DND-41 (cell line): ENCODE measurements at regions not wholly inside any gene's neighbourhood (a gene's known extent, or its start where the extent isn't known, plus 50 kb on each side); places are given as distances from the start of the nearest gene placed in this dataset.

Experiments
- ATAC-seq: fragments of 200-7000 bp; cut with Tn5 transposase; 3 replicates; pipeline ENCODE4 v1.9.1; 2021; ENCODE audit warnings: low read depth; ENCODE audit not compliant: insufficient read depth
- DNase-seq: peaks from one replicate; pipeline ENCODE4 v3.0.0-alpha.2; 2020
- H2AFZ ChIP-seq: 2 replicates; pipeline ENCODE4 v1.6.0; 2012; ENCODE audit warnings: low read depth, low read length
- H3K27ac ChIP-seq: 2 replicates; pipeline ENCODE4 v1.5.1; 2012; ENCODE audit warnings: low read length, inconsistent platforms
- H3K27me3 ChIP-seq: fragments of 200-600 bp; sonication (generic); 2 replicates; pipeline ENCODE4 v1.6.0; 2012; ENCODE audit warnings: low read length, mild to moderate bottlenecking, inconsistent platforms; ENCODE audit not compliant: insufficient read depth, poor library complexity
- H3K36me3 ChIP-seq: 2 replicates; pipeline ENCODE4 v1.5.1; 2012; ENCODE audit warnings: low read length, inconsistent platforms; ENCODE audit not compliant: insufficient read depth
- H3K4me1 ChIP-seq: 2 replicates; pipeline ENCODE4 v1.5.1; 2012; ENCODE audit warnings: mild to moderate bottlenecking, low read length; ENCODE audit not compliant: insufficient read depth
- H3K4me2 ChIP-seq: 2 replicates; pipeline ENCODE4 v1.6.0; 2012; ENCODE audit warnings: mild to moderate bottlenecking, moderate library complexity, low read length, inconsistent platforms; ENCODE audit not compliant: insufficient read depth
- H3K4me3 ChIP-seq, 2 experiments: fragments of 200-600 bp in 1 of 2; shearing (Covaris generic) in 1 of 2; 2 replicates each; pipeline ENCODE4 v1.5.1; 2012 to 2016; ENCODE audit warnings: inconsistent platforms in 2 of 2, low read length in 2 of 2, mild to moderate bottlenecking in 2 of 2, low read depth in 1 of 2, moderate library complexity in 1 of 2
- H3K79me2 ChIP-seq: 2 replicates; pipeline ENCODE4 v1.6.0; 2012; ENCODE audit warnings: low read length, inconsistent platforms; ENCODE audit not compliant: insufficient read depth
- H3K9ac ChIP-seq: 2 replicates; pipeline ENCODE4 v1.6.0; 2012; ENCODE audit warnings: low read depth, mild to moderate bottlenecking, inconsistent platforms, low read length, moderate library complexity
- H3K9me3 ChIP-seq: 2 replicates; pipeline ENCODE4 v1.5.1; 2012; ENCODE audit warnings: low read length, moderate library complexity, mild to moderate bottlenecking, inconsistent platforms; ENCODE audit not compliant: insufficient read depth, severe bottlenecking
- H4K20me1 ChIP-seq: 2 replicates; pipeline ENCODE4 v1.6.0; 2012; ENCODE audit warnings: low read length; ENCODE audit not compliant: insufficient read depth
- EZH2 ChIP-seq: IDR thresholded peaks from 3 replicates; pipeline ENCODE4 v1.6.1; 2012; ENCODE audit warnings: borderline replicate concordance, low read depth, mild to moderate bottlenecking, moderate library complexity, low read length, inconsistent platforms; ENCODE audit not compliant: severe bottlenecking
- TF ChIP-seq, protein P1 (sequence below): IDR thresholded peaks from 2 replicates; pipeline ENCODE4 v1.5.1; 2012; ENCODE audit warnings: borderline replicate concordance, low read length, moderate library complexity, mild to moderate bottlenecking; ENCODE audit not compliant: poor library complexity, severe bottlenecking; ENCODE audit errors: extremely low read depth

DNA sequence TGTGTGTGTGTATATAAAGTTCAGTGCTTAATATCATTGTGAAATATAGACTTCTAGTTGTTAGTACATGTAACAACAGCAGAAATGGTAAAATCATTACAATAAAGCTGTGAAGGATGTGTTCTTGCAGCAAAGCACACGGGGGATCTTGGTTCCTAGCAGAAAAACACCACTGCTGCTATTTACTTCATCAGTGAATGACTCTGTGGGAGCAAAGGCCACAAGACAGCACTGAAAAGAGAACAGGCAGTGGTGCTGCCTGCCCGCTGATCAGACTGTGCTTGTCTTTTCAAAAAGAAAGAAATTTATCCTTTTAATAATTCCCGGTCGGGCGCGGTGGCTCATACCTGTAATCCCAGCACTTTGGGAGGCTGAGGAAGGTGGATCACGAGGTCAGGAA lies 689.9 kb upstream of the CITED2 start:
- H3K9ac ChIP-seq: no peak overlapping the region
- H3K27me3 ChIP-seq: no peaks in the 10 kb centered on the region
- H3K4me1 ChIP-seq: no peaks in the 10 kb centered on the region
- no peaks in the 10 kb centered on the region for H3K79me2 ChIP-seq
- H2AFZ ChIP-seq: no peak overlapping the region
- TF ChIP-seq, protein P1, sequence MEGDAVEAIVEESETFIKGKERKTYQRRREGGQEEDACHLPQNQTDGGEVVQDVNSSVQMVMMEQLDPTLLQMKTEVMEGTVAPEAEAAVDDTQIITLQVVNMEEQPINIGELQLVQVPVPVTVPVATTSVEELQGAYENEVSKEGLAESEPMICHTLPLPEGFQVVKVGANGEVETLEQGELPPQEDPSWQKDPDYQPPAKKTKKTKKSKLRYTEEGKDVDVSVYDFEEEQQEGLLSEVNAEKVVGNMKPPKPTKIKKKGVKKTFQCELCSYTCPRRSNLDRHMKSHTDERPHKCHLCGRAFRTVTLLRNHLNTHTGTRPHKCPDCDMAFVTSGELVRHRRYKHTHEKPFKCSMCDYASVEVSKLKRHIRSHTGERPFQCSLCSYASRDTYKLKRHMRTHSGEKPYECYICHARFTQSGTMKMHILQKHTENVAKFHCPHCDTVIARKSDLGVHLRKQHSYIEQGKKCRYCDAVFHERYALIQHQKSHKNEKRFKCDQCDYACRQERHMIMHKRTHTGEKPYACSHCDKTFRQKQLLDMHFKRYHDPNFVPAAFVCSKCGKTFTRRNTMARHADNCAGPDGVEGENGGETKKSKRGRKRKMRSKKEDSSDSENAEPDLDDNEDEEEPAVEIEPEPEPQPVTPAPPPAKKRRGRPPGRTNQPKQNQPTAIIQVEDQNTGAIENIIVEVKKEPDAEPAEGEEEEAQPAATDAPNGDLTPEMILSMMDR: no peak
- TF ChIP-seq EZH2: no peak
- ATAC-seq (no peak), DNase-seq (no peak)
- H3K27ac ChIP-seq: no peak overlapping the region
- H3K4me2 ChIP-seq: no peak overlapping the region
- no peaks in the 10 kb centered on the region for H4K20me1 ChIP-seq
- no peaks in the 10 kb centered on the region for H3K36me3 ChIP-seq
- no peaks in the 10 kb centered on the region for H3K9me3 ChIP-seq
- H3K4me3 ChIP-seq: no peak overlapping the region

GRCh38 chr6:140063021-140063399 lies 688.6 kb upstream of the CITED2 start:
- Histone ChIP-seq H3K4me3 (no peak overlapping the region), H3K27ac (no peak overlapping the region), H3K9ac (no peak overlapping the region), H3K27me3 (no peaks in the 10 kb centered on the region), H3K36me3 (no peaks in the 10 kb centered on the region), H3K4me1 (no peaks in the 10 kb centered on the region), H3K9me3 (no peaks in the 10 kb centered on the region), H4K20me1 (no peaks in the 10 kb centered on the region), H3K4me2 (no peak overlapping the region), H2AFZ (no peak overlapping the region), H3K79me2 (no peaks in the 10 kb centered on the region)
- no peak for TF ChIP-seq EZH2
- TF ChIP-seq, protein P1: no peak
- DNase-seq: no peak
- ATAC-seq: no peak

DNA sequence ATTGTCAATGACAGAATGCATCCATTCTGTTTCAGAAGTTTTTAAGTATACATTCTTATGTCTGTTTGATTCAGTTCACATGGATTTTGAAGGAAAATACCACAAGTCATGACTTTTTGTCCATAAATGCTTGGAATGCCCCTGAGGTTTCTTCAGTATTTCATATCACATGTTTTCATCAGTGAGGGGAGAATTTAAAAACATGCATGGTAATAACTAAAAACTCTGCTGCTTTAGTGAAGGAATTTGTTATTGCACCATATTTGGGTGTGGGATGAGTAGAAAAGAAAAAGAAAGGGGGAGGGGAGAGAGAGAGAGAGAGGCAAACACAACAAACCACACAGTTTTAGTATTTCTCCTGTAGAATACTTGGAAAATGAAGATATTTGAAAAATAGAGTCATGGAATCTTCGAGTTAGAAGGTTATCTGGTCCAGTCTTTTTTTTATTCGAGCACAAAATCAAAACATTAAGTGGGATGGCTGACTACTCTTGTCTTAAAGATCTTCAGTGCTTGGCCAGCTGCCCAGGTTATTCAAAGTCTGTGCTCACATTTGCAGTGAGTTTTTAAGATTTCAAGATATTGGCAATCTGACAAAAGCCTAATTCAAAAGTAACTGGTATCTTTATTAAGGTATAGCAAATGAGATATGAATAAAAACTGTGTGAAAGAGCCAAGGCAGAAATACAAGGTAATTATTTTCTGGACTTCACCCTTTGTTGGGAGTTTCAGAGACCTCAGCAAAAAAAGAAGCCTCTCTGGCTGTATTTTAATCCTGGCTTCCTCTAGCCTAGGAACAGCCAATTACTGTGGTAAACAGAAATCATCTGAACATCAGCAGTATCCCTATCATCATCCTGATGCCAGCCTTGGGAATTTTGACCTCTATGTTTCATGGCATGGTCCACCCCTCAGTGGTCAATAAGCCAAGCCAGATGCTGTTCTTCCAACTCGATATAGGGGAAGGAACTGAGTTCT lies 687.9 kb upstream of the CITED2 start:
- H3K4me3 ChIP-seq: no peak overlapping the region
- ATAC-seq: no peak
- no peak overlapping the region for H3K9ac ChIP-seq
- no peaks in the 10 kb centered on the region for H3K27me3 ChIP-seq
- no peaks in the 10 kb centered on the region for H3K9me3 ChIP-seq
- H2AFZ ChIP-seq: no peak overlapping the region
- no peaks in the 10 kb centered on the region for H4K20me1 ChIP-seq
- no peaks in the 10 kb centered on the region for H3K79me2 ChIP-seq
- no peak for DNase-seq
- no peaks in the 10 kb centered on the region for H3K36me3 ChIP-seq
- no peak overlapping the region for H3K27ac ChIP-seq
- no peak overlapping the region for H3K4me2 ChIP-seq
- TF ChIP-seq, protein P1: no peak
- no peak for TF ChIP-seq EZH2
- H3K4me1 ChIP-seq: no peaks in the 10 kb centered on the region
